HuH-7 (cell line): ENCODE measurements at regions not wholly inside any gene's neighbourhood (a gene's known extent, or its start where the extent isn't known, plus 50 kb on each side); places are given as distances from the start of the nearest gene placed in this dataset.
"Not testable (repeated sequence)": the region's sequence is repeated elsewhere in the genome, so short reads cannot be mapped to it uniquely, and the experiment has no call there.

Source experiments
- DNase-seq: peaks from one replicate; pipeline ENCODE4 v3.0.0; 2011; ENCODE audit warnings: low spot score

DNA sequence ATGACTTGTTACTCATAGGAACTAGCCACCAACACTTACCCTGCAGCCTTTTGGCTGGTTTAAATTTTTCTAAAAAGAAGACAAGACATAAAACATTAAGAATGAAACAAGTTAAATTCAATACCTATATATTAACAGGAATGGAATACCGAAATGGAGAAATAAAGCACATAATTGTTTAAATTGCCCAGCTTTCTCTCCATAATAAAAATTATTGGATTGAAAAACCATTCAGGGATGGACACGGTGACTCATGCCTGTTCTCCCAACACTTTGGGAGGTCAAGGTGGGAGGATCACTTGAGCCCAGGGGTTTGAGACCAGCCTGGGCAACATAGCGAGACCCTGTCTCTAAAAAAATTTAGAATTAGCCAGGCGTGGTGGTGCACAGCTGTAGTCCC lies 179.4 kb upstream of the MKLN1 start:
- DNase-seq, result no peak

DNA sequence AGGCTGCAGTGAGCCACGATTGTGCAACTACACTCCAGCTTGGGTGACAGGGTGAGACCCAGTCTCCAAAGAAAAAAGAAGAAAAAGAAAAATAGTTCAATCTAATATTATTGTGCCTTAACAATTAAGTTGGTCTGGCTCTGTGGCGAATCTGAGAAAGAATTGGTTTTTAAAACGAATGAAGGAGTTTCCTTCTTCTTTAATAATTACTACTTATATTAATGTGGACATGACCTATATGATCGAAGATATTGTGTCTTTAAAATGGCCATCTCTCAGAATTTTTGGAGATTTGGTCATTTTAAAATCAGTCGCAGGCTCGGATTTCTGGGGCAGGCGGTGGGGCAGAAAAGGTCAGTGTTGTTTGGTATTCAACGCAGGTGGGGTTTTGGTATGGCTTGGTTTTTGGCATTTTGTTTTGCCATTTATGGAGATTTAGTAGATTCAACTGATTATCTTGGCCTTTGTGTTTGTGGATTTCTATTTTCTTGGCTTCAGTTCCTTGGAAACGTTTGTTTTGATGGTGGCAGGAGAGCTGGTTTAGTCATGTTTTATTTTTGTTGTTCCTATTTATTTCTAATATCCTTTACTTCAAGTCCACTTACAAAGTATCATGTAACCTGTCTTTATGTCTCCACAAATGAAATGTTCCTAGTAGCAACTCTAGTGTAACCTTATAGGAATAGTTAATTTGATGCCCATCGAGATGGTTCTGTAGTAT lies 178.8 kb upstream of the MKLN1 start:
- no peak for DNase-seq

DNA sequence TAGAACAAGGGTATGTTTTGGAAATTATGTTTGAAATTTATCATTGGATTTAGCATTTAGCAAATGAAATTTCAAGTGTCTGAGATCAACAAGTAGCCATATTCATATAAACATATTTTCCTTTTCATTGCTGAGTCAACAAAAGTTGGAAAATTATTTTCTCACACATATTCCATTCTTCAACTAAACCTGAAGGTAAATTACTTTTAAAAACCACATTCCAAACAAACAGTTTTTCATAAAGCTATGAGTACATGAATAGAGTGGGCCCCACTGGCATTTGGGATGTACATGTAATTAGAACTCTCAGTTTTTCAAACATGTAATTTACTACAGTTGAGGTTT lies 178.3 kb upstream of the MKLN1 start:
- DNase-seq, result no peak

DNA sequence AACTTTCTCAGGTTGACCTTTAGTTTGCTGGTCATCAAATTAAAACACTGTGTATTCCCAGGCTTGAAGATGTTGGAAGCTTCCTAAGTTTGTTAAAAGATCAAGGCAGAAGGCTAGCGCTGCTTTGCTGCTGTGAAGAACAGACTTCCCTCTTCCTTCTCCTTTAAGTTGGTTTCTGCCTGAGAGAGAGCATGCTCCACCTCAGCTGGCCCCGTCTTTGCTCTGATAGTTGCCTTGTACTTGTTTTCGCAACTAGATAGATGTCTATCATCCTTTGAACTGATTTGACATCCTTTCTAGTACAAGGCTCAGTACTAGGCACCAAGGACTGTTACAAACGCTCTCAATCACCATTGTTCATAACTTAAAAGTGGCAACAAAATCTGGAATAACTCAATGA lies 177.8 kb upstream of the MKLN1 start:
- no peak for DNase-seq

DNA sequence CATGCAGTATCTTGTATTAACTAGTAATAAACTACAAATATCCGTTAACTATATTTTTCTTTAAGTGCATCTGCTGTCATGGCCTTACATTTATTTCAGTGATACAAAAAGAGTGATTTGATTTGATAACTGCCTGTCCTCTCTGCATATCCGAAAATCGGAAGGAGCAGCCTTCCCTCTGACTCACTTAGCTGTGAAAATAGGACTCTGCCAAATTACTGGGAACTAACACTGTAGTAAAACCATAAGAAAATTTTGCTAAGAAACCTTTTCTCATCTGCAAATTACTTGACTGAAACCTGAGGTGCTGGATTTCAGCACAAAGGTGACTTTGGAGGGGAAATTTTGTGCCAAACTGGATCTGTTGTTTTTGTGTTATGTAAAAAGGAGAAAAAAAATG lies 176.6 kb upstream of the MKLN1 start:
- no peak for DNase-seq

DNA sequence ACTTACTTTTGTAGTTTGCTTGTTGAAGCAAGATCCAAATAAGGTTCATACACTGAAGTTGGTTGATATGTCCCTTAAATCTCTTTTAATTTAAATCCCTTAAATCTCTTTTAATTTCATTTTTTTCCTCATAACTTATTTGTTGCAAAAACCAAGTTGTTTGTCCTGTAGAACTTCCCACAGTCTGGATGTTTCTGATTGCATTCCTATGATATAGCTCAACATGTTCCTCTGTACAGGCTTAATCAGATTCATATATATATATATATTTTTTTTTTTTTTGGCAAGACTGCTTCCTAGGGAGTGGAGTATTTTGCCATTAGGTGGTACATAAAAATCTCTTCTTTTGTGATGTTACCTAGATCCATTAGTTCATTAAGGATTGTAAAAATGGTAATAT lies 174.9 kb upstream of the MKLN1 start:
- no peak for DNase-seq

DNA sequence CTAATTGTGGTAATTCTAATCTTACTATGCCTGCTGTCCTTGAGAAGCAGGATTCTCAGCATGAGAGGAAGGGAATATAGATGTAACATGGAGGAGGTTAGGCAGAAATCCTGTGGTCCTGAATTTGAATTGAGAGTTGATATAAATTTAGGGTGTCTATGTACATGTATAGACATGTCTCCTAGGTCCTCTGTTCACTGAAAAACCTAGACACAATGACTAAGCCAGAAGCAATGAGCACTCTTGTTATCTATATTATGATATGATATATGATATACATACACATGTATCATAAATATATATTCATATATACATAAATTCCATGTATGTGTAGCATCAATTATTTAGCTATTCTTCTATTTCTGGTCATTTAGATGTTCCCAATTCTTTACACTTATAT lies 173.3 kb upstream of the MKLN1 start:
- DNase-seq, result no peak

DNA sequence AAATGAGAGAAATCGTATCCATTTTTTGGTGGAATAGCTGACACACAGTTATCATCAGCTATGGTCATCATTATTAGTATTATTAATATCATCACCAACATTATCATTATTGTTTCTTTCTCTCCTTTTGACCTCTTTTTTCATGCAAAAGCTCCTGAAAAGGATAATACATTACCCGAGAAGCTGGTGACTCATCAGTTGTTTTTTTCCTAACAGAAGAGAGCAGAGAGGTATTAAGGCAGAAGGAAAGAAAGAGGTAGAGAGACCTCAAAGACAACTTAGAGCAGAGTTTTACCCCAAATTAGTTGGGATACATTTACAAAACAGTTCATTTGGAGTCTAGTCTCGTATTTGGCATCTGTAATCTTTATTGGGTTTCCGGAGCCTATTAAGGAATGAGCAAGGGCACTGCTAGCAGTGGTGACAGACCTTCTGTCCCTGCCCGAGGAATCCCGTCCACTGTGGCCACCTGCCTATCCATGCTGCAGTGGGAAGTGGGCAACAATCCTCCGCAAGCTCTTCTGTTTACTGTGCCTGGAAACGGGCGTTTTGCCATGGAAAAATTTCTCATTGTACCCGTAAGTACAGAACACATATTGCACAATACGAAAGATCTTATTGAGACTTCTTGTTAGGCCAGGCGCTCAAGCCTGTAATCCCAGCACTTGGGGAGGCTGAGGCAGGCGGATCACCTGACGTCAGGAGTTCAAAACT lies 170.0 kb upstream of the MKLN1 start:
- DNase-seq, result no peak

DNA sequence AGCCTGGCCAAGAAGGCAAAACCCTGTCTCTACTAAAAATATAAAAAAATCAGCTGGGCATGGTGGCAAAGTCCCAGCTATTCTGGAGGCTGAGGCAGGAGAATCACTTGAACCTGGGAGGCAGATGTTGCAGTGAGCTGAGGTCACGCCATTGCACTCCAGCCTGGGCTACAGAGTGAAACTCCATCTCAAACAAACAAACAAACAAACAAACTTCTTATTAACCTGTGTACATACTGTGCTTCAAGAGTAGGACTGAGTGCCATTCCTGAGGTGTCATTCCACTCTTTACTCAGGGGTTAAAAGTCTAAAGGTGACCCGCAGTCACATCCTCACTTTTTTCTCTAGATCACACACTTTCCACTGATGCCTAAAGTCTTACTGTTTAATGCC lies 169.4 kb upstream of the MKLN1 start:
- not testable (repeated sequence) for DNase-seq

DNA sequence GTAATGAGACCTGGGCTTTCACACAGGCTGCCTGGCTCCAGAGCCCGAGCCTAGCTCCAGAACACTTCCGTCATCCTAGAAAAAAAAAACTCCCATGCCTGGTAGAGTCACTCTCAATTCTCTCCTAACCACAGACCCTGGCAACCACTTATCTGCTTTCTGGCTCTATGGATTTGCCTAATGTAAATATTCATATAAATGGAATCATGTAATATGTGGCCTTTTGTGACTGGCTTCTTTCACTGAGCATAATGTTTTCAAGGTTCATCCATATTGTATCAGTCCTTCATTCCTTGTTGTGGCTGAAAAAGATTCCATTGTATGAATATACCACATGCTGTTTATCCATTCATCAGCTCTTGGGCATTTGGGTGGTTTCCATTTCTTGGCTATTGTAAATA lies 167.7 kb upstream of the MKLN1 start:
- DNase-seq, result no peak

DNA sequence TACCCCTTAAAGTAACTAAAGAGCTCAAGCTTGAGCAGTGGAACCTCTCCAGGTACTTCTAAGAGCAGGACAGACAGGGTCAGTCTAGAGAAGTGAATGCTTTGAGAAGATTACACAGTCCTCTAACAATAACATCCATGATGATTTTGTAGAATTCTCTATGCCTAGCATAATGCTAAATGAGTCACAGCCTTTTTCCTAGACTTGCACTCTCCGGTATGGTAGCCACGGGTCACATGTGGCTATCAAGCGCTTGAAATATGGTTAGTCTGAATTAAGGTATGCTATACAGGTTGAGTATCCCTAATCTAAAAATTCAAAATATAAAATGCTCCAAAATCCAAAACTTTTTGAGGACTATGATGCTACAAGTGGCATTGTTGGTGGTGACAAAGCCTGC lies 166.6 kb upstream of the MKLN1 start:
- no peak for DNase-seq

DNA sequence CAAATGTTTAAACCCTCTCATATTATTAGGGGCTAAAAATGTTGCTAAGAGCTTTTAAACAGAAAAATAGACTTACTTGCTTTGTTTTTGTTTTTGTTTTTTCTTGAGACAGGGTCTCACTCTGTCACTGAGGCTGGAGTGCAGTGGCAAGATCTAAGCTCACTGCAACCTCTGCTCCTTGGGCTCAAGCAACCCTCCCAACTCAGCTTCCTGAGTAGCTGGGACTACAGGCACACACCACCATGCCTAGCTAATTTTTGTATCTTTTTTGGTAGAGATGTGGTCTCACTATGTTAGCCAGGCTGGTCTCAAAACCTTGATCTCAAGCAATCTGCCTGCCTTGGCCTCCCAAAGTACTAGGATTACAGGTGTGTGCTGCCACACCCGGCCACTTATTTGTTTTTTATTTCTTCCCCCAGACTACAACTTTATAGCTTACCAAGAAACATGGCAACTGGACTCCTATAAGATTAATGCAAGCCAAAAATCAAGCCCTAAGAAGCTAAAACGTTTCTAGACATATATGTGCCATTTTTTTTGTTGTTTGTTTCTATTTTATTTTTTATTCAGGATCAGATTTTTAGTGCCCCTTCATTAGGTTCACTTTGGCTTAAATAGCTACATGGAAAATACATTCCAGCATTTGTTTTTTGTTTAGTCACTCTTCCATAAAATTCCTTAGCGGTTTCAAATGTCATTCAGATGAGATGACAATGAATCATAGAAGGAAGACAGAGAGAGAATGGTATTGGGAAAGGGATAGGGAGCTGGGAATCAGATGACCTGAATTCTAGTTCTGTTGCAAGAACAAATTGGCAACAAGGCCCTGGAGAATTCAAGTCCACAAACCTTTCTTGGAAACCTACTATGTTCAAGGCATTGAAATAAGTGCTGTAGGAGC lies 163.4 kb upstream of the MKLN1 start:
- DNase-seq, result no peak

DNA sequence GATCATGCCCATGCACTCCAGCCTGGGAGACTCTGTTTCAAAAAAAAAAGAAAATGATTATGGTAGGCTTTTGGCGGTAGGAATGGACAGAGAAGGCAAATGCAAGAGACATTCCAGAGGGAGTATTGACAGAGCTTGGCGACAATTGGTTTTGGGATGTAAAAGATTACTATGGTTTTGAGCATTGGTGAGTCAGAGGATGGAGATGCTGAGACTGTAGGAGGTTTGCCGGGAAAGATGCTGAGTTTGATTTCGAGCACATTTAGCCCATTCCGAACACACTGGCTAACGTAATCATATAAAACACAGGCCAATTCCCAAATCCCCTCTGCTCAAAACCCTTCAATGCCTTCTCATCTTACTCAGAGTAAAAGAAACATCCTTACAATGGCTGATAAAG lies 161.6 kb upstream of the MKLN1 start:
- DNase-seq, result no peak

DNA sequence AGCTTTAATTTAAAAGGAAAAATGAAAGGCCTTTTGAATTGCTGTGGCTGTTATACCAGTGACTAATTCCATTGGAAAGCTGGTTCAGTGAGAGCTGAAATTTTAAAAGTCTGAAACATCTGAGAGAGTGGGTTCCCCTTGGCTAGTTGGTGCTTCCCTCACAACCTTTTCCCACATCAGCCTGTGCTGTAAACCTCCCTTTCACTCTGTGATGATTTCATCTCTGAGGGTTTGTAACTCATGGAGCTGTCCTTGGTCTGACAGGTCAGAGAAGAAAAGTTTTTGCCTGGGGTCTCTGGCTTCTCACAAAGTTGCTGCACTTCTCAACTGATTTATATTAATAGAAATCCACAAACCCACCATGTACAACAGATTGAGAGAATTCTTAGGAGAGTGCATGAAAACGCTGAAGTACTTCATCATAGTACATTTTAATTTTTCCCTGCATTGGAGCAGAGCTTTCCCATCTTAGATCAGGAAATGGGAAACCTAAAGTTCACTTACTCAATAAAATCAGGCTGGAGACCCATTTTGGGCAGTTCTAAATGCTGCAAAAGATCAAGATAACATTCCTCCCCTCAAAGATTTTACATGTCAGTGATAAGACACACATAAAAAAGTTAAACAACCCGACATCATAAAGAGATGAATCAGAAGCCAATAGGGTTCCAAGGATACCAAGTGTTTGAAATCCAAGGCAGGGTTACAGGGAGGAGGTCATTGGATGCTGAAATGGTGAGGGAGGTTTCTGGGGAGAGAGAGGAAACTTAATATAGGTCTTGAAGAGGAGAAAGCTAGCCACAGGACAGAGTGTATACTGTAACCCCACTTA lies 157.0 kb upstream of the MKLN1 start:
- DNase-seq, result no peak

DNA sequence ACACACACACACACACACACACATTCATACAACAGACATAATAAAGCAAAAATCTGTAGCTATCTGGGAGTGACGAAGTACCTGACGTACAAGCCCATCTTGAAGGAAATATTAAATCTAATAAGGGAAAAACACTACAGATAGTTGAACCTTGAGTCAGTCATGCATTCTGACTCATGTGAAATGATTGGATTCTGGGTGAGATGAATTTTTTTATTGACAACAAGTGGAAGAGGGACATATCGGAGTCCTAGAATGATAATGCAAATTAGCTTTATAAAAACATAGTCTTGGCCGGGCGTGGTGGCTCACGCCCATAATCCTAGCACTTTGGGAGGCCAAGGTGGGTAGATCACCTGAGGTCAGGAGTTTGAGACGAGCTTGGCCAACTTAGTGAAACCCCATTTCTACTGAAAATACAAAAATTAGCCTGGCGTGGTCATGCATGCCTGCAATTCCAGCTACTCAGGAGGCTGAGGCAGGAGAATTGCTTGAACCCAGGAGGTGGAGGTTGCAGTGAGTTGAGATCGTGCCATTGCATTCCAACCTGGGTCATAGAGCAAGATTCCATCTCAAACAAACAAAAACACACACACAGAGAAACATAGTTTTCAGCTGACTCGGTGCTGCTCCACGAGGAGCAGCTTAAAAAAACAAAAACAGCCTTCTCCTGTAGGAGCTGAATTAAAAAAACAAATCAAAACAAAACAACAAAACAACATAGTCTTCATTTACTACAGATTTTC lies 154.4 kb upstream of the MKLN1 start:
- DNase-seq, result no peak

DNA sequence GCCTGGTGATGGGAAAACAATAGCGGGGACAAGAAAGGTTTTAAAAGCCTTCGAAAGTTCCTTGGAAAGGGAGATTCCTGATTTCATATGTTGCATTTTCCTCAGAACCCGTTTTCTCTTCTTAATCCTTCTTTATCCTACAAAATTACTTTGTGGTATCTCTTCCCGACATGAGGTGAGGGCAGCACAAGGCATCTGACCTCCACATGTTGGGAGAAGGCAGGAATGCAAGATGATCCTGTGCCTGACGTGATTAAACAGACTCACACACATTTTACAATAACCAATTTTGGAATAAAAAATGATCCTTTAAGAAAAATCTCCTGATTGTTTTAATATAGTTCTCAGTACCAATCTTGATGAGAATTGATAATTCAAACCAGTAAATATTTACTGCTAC lies 153.3 kb upstream of the MKLN1 start:
- no peak for DNase-seq

DNA sequence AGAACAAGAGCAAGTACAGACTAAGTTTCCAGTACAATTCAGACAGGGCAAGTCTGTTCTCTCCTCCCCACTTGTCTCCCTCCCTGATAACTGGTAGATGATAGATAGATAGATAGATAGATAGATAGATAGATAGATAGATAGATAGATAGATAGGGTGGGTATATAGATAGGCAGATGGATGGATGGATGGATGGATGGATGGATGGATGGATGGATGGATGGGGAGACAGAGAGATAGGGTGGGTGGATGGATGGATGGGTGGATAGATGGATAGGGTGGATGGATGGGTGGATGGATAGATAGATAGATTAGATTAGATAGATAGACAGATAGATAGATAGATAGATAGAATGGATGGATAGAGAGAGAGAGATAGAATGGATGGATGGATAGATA lies 152.8 kb upstream of the MKLN1 start:
- DNase-seq, result no peak

DNA sequence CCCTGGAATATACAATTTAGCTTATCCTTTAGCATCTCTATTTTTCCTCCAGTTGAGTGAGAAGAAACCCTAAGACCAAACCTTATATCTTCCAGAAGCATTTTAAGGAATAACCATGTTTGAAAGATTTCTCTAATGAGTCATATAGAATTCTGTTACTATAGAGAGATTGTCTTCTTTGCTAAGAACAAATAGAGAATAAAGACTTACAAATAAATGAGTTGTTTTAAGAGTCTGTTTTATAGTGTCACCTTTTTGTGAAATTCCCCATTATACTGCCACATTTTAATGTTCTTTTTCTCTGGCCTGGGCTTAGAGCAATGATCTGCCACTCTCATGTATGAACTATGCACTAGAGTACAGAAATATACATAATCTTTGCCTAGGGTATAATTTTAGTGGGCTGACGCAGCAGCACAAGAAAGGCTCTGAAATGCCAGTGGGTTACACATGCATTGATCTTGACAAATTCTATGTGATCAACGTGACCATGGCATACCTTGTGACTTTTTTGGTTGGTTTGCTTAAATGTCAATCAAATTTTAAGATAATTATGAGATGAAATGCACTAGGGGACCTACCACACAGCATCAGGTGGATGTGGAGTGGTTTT lies 145.1 kb upstream of the MKLN1 start:
- DNase-seq, result no peak

DNA sequence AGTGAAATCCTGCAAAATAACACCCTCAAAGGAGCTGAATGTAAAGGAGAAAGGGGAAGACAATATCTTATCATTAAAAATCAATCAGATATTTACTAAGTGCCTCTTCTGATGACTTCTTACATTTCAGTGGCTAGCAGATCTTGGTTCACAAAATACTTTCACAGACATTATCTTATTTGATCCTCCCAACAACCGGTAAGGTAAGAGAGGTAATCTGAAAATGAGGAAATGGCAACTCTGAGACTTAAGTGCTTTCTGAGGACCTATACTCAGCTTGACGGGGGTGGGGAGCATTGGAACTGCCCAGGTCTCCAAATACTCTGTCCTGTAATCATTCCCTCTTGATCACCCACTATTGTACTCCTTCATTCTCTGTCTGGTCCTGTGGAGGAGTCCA lies 144.6 kb upstream of the MKLN1 start:
- no peak for DNase-seq

DNA sequence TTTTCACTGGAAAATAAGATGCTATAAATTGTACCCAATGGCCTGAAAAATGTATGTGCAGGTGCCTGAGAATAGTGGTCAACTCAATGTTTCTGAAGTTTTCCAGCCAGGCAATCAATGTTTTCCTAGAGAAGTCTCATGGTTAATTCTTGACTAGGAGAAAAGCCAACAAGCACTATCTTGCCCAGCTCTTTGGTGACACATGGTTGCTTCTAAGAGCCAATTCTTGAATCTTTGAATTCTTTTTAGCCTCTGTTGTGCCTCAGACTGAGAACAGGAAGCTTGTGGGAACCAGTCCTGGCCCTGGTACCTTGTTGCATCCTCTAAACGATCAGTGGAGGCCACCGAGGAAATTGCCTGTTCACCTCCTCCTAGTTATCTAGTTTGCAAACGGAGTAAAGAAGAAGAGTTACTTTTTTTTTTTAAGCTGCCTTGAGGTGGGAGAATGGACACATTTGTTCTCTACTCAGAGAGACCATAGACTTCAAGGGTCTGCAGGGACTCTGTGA lies 144.0 kb upstream of the MKLN1 start:
- no peak for DNase-seq

DNA sequence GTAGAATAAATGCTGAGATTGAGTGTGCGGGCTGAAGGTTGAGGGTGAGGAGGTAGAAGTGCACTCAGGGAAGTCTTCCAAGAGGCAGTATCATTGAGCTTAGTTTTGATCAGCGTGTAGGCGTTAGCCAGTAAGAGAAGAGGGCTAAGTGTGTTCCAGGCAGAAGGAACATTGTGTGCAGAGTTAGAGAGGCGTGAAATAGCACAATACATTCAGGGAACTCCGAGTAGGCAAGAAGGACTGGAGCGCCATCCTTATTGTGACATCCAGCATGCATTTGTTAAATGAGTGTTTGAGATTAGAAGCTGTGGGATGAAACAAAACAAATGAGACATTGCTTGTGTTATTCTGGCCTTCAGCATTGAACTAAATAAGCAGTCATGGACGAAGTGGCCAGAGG lies 140.9 kb upstream of the MKLN1 start:
- no peak for DNase-seq
